Ectodermal cell (in vitro differentiated cells): ENCODE measurements at regions not wholly inside any gene's neighbourhood (a gene's known extent, or its start where the extent isn't known, plus 50 kb on each side); places are given as distances from the start of the nearest gene placed in this dataset.
"Not testable (repeated sequence)": the region's sequence is repeated elsewhere in the genome, so short reads cannot be mapped to it uniquely, and the experiment has no call there.

Experiments used
- H3K27ac ChIP-seq: 2 replicates; pipeline ENCODE4 v1.7.0; 2013; ENCODE audit warnings: mild to moderate bottlenecking, low read depth, low read length; ENCODE audit not compliant: insufficient read depth, poor library complexity, severe bottlenecking
- H3K27me3 ChIP-seq: 2 replicates; pipeline ENCODE4 v1.7.0; 2013; ENCODE audit warnings: mild to moderate bottlenecking, low read length; ENCODE audit not compliant: insufficient read depth, control insufficient read depth, poor library complexity, severe bottlenecking
- H3K36me3 ChIP-seq: one replicate; pipeline ENCODE4 v1.7.0; 2013; ENCODE audit warnings: low read length; ENCODE audit not compliant: control insufficient read depth, insufficient read depth
- H3K4me1 ChIP-seq: one replicate; pipeline ENCODE4 v1.7.0; 2013; ENCODE audit warnings: low read length; ENCODE audit not compliant: control insufficient read depth, insufficient read depth
- H3K4me3 ChIP-seq: 2 replicates; pipeline ENCODE4 v1.7.0; 2013; ENCODE audit warnings: low read depth, low read length, control low read depth; ENCODE audit not compliant: insufficient read depth
- H3K9me3 ChIP-seq: 2 replicates; pipeline ENCODE4 v1.7.0; 2013; ENCODE audit warnings: mild to moderate bottlenecking, low read length, moderate library complexity; ENCODE audit not compliant: control insufficient read depth
- whole genome bisulfite sequencing, 2 experiments: methylation state at CpG; one replicate each; pipeline ENCODE4 v1.1.7; 2013; ENCODE audit warnings: missing lambda C conversion rate in 2 of 2; 5-methylcytosine and 5-hydroxymethylcytosine counted together

DNA sequence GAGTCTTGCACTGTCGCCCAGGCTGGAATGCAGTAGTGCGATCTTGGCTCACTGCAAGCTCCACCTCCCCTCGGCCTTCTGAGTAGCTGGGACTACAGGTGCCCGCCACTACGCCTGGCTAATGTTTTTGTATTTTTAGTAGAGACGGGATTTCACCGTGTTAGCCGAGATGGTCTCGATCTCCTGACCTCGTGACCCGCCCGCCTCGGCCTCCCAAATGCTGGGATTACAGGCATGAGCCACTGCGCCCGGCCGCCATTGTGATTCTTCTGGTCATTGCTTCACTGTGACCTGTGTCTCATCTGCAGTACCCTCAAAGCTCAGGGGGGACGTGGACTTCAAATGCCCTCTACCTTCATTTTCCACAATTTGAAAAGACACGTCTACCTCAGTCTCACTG, 481.9 kb downstream of the TRHDE start:
- H3K27me3 ChIP-seq, H3K27ac ChIP-seq, H3K36me3 ChIP-seq, H3K9me3 ChIP-seq, H3K4me3 ChIP-seq, H3K4me1 ChIP-seq: not testable (repeated sequence)
- WGBS, 2 experiments: 92 to 94% methylated on average over 18 of the region's 18 CpGs

DNA sequence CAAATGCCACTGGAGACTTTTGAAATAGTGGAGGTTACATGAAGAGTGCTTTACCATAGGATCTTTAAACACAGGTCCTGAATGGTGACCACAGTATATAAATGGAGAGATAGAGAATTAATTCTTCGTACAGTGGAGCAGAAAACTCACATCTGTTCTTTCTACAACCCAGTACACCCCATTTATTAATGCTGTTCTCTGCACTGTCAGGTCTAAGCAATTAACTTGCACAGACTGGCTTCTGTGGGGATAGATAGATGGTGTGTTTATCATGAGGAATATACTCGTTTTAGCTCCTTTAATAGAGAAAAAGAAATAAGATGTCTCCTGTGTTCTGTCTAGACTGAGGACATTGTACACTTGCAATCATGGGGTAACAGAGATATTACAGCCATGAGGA, 494.3 kb downstream of the TRHDE start:
- no peaks in the 10 kb centered on the region for H3K27me3 ChIP-seq
- WGBS, 2 experiments: 75 to 98% methylated on average over 1 to 2 of the region's 2 CpGs
- H3K4me1 ChIP-seq: no peaks in the 10 kb centered on the region
- H3K36me3 ChIP-seq: no peaks in the 10 kb centered on the region
- H3K27ac ChIP-seq: no peak overlapping the region
- H3K4me3 ChIP-seq: no peak overlapping the region
- H3K9me3 ChIP-seq: peaks cover 4% of the 10 kb centered on the region

DNA sequence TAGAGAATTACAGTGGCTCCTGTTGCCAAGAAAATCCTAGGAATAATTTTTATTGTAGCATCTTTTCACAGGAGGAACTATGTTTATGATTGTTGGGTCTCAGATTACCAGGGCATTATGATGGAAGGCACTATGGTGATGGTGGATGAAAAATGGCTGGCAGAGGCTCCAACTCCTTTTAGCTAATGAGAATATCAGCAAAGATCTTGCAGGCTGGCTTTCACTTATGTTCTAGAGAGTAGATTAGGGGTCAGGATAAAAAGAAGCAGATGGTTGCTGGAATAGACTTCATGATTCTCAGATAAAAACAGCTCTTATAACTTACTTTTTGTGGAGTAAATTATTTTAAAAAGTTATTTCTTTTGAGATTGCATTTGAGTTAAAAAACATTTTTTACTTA, 501.9 kb downstream of the TRHDE start:
- Histone ChIP-seq H3K27me3 (no peaks in the 10 kb centered on the region), H3K36me3 (no peaks in the 10 kb centered on the region), H3K4me1 (no peaks in the 10 kb centered on the region), H3K27ac (no peak overlapping the region), H3K4me3 (no peak overlapping the region), H3K9me3 (no peaks in the 10 kb centered on the region)

DNA sequence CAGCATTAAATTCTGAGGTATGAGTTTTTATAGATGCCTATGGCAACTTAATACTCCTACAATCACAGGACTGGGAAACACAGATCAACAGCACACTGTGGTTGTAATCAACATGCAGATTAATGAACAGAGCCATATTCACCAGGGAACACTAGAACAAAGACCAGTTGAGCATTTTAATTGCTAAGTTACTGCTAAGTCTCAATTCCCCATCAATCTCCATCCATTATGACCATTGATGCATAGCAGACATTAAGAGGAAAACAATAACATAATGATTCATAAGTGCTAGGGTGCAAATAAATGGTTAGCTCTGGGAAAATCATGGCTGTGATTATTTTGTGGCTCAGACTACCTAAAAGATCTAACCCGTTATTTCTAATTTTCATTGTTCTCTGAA, 505.6 kb downstream of the TRHDE start:
- no peaks in the 10 kb centered on the region for H3K9me3 ChIP-seq
- no peaks in the 10 kb centered on the region for H3K4me1 ChIP-seq
- 88% methylated on average over 1 of the region's 1 CpG; no CpG with 5 or more reads in 1 of the 2 experiments for WGBS, 2 experiments
- H3K36me3 ChIP-seq: no peaks in the 10 kb centered on the region
- no peaks in the 10 kb centered on the region for H3K27me3 ChIP-seq
- H3K27ac ChIP-seq: no peak overlapping the region
- H3K4me3 ChIP-seq: no peak overlapping the region

DNA sequence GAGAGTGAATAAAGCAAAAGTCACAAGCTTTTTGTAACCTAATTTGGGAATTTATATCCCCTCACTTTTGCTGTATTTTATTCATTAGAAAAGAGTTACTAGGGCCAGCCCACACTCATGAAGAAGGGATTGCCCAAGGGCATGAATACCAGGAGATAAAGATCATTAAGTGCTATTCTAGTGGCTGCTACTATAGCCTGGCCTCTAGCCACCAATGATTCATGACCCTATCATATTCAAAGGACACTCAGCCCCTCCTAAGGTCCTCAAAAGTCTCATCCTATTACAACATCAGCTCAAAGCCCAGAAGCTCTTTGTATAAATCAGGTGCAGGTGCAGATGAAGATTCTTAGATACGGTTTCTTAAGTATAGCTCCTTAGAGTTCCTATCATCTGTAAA, 518.1 kb downstream of the TRHDE start:
- no peaks in the 10 kb centered on the region for H3K36me3 ChIP-seq
- no peaks in the 10 kb centered on the region for H3K27me3 ChIP-seq
- H3K27ac ChIP-seq: no peak overlapping the region
- 85 to 100% methylated on average over 1 of the region's 1 CpG for WGBS, 2 experiments
- no peaks in the 10 kb centered on the region for H3K9me3 ChIP-seq
- no peak overlapping the region for H3K4me3 ChIP-seq
- H3K4me1 ChIP-seq: no peaks in the 10 kb centered on the region

DNA sequence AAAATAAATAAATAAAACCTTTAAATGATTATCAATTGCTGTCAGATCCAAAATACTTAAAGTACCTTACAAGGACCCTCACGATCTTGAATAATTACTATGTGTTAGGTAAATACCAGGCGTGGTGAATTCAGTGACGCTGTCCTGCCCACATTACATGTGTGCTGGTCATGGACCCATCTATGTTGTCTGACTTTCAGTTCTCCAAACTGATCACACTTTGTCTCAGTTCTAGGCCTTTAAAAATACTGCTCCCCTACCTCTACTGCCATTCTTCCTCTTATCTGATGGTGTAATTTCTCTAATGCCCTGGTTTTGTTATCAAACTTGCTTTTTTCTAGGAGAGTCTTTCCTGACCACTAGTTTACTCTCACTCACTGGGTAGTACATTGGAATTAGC, 520.7 kb downstream of the TRHDE start:
- no peaks in the 10 kb centered on the region for H3K27me3 ChIP-seq
- 91 to 94% methylated on average over 3 of the region's 3 CpGs for WGBS, 2 experiments
- H3K27ac ChIP-seq: no peak overlapping the region
- no peaks in the 10 kb centered on the region for H3K4me1 ChIP-seq
- no peaks in the 10 kb centered on the region for H3K36me3 ChIP-seq
- no peak overlapping the region for H3K4me3 ChIP-seq
- no peaks in the 10 kb centered on the region for H3K9me3 ChIP-seq

DNA sequence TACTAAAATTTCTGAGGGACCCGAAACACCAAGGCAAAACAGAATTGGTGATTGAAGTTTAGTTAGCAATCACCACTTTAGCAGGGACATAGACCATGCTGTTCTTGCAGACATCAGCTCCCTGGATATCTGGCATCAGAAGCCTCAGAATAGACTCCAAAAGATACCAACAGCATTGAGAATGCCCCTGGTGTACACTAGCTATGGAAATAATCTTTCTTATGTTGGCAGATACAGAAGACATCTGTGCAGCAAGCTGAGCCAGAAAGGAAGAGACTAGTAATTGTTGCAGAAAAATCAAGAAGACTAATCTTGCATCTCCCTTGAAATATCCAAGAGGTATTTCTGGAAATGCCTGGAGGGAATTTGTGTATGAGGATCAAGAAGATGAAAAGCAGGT, 521.6 kb downstream of the TRHDE start:
- no peaks in the 10 kb centered on the region for H3K27me3 ChIP-seq
- H3K4me1 ChIP-seq: no peaks in the 10 kb centered on the region
- WGBS, 2 experiments: 90% methylated on average over 1 of the region's 1 CpG
- H3K36me3 ChIP-seq: no peaks in the 10 kb centered on the region
- H3K27ac ChIP-seq: no peak overlapping the region
- no peaks in the 10 kb centered on the region for H3K9me3 ChIP-seq
- H3K4me3 ChIP-seq: no peak overlapping the region

DNA sequence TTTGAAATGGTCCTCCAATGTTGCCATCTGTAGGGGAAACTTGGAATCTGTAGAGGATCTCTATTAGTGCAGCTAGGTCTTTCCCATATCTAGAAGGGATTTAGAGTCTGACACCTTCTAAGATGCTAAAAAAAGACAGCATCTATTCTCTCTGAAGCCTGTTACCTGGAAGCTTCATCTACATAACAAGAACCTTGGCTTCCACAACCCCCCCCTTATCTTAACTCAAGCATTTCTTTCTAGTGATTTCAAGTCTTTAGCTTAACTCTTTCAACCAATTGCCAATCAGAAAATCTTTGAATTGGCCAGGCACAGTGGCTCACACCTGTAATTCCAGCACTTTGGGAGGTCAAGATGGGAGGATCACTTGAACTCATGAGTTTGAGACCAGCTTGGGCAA, 543.3 kb downstream of the TRHDE start:
- H3K4me3 ChIP-seq: no peak overlapping the region
- H3K27ac ChIP-seq: no peak overlapping the region
- H3K27me3 ChIP-seq: no peaks in the 10 kb centered on the region
- no peaks in the 10 kb centered on the region for H3K4me1 ChIP-seq
- peaks cover 2% of the 10 kb centered on the region for H3K9me3 ChIP-seq
- H3K36me3 ChIP-seq: no peaks in the 10 kb centered on the region

DNA sequence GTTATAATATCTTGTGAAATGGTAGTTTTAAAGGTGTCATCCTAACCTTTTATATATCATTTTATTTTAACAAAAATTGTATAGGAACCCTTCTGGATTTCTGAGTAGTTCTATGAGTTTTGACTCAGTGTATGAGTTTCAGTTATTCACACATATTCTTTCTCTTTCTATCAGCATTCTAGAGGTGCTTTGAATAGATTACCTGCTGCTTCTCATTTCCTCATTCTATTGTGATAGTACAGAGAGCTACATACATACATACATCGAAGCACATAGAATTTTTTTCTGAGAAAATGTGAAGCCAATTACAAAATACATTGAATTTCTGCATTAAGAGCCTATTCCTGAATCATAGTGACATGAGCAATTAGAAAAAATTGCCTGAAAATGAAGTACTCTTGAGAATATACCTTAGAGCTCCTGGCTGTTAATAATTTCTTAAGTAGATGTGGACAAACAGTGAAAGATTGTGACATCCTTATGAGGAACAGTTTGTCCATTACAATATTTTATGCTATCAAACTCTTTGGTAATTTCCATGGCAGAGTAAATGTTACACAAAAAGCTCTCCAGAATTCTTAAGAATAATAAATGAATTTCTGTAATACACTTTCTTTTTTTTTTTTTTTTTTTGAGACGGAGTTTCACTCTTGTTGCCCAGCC, 556.6 kb downstream of the TRHDE start:
- WGBS, 2 experiments: 85 to 90% methylated on average over 1 to 2 of the region's 2 CpGs
- H3K4me1 ChIP-seq: no peaks in the 10 kb centered on the region
- H3K27me3 ChIP-seq: no peaks in the 10 kb centered on the region
- no peaks in the 10 kb centered on the region for H3K9me3 ChIP-seq
- no peak overlapping the region for H3K4me3 ChIP-seq
- no peak overlapping the region for H3K27ac ChIP-seq
- no peaks in the 10 kb centered on the region for H3K36me3 ChIP-seq

DNA sequence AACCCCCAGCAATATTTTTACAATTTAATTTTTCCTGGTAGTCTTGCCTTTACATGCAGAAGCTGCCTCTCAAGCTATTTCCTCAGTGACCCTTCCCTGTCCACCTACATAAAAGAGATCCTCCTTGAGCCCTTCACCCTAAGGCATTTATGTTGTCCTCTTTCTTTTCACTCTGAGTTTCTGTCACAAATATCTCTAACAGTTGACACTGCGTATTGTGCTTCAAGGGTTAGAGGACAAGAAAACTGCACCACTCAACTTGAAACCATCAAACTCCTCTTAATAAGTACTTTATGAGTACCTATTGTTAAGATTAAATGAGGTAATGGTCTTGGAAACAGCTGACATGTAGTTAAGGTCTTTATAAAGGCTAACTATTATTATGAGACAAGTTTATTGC, 557.7 kb downstream of the TRHDE start:
- H3K36me3 ChIP-seq: no peaks in the 10 kb centered on the region
- no peaks in the 10 kb centered on the region for H3K27me3 ChIP-seq
- H3K4me3 ChIP-seq: no peak overlapping the region
- H3K27ac ChIP-seq: no peak overlapping the region
- WGBS, 2 experiments: 95 to 100% methylated on average over 1 of the region's 1 CpG
- H3K4me1 ChIP-seq: no peaks in the 10 kb centered on the region
- no peaks in the 10 kb centered on the region for H3K9me3 ChIP-seq

DNA sequence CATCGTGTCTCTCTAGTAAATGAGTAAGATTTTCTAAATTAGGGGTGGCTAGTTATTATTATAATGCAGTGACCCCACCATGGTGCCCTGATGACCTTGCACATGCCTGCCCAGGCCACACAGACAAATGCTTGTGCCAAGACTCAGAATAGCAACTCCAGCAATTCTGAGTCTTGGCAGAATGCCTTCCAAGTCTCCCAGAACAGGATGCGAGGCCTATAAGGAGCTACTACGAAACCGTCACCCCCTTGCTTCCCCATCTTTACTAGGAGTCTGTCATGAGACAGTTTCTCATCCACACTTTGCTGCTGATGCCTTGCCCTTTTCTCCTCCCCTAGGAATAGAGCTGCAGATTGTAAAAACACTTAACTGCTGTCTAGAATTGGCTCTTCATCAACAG, 559.9 kb downstream of the TRHDE start:
- Histone ChIP-seq H3K4me3 (no peak overlapping the region), H3K27ac (no peak overlapping the region), H3K36me3 (no peaks in the 10 kb centered on the region), H3K27me3 (no peaks in the 10 kb centered on the region), H3K9me3 (no peaks in the 10 kb centered on the region), H3K4me1 (no peaks in the 10 kb centered on the region)
- 94 to 96% methylated on average over 4 of the region's 4 CpGs for WGBS, 2 experiments
